ENCODE measurements at regions not wholly inside any gene's neighbourhood (a gene's known extent, or its start where the extent isn't known, plus 50 kb on each side); places are given as distances from the start of the nearest gene placed in this dataset.

GRCh38 chr4:160283081-160283480 is 1180.2 kb downstream of the RAPGEF2 start:
- no peak overlapping the region for H3K4me3 ChIP-seq
- ATAC-seq (ENCODE audit: insufficient number of reproducible peaks, low FRiP score, low read depth): no peak
- no peaks in the 10 kb centered on the region for H3K4me1 ChIP-seq (ENCODE audit: control insufficient read depth in 1 of 2, low read depth in 2 of 2)
- no peak overlapping the region for H3K27ac ChIP-seq
- no peak for DNase-seq (ENCODE audit: low spot score)
- no peaks in the 10 kb centered on the region for H3K9me3 ChIP-seq
- no peaks in the 10 kb centered on the region for H3K36me3 ChIP-seq
- TF ChIP-seq CTCF (IDR thresholded peaks at IDR 0.05): no peak
- no peaks in the 10 kb centered on the region for H3K27me3 ChIP-seq (replicated peaks; ENCODE audit: insufficient read depth)

- DNase-seq (ENCODE audit: low spot score) (no peak), ATAC-seq (ENCODE audit: insufficient number of reproducible peaks, low FRiP score, low read depth) (no peak)
- TF ChIP-seq CTCF (IDR thresholded peaks at IDR 0.05): no peak
- no peaks in the 10 kb centered on the region for H3K4me1 ChIP-seq (ENCODE audit: control insufficient read depth in 1 of 2, low read depth in 2 of 2)
- no peak overlapping the region for H3K27ac ChIP-seq
- no peaks in the 10 kb centered on the region for H3K9me3 ChIP-seq
- no peak overlapping the region for H3K4me3 ChIP-seq
- no peaks in the 10 kb centered on the region for H3K27me3 ChIP-seq (replicated peaks; ENCODE audit: insufficient read depth)
- H3K36me3 ChIP-seq: no peaks in the 10 kb centered on the region
Observed at GRCh38 chr4:160284516-160284915, 1181.6 kb downstream of the RAPGEF2 start.

- Histone ChIP-seq H3K27me3 (replicated peaks; ENCODE audit: insufficient read depth) (no peaks in the 10 kb centered on the region), H3K27ac (no peak overlapping the region), H3K4me3 (no peak overlapping the region), H3K36me3 (no peaks in the 10 kb centered on the region), H3K9me3 (no peaks in the 10 kb centered on the region), H3K4me1 (ENCODE audit: control insufficient read depth in 1 of 2, low read depth in 2 of 2) (no peaks in the 10 kb centered on the region)
- no peak for TF ChIP-seq CTCF (IDR thresholded peaks at IDR 0.05)
- ATAC-seq (ENCODE audit: insufficient number of reproducible peaks, low FRiP score, low read depth) (no peak), DNase-seq (ENCODE audit: low spot score) (no peak)
Observed at GRCh38 chr4:160286051-160286450, 1183.2 kb downstream of the RAPGEF2 start.

GRCh38 chr4:160296476-160296875 is 1193.6 kb downstream of the RAPGEF2 start:
- no peaks in the 10 kb centered on the region for H3K36me3 ChIP-seq

GRCh38 chr4:160299177-160299576 is 1196.3 kb downstream of the RAPGEF2 start:
- ATAC-seq (ENCODE audit: insufficient number of reproducible peaks, low FRiP score, low read depth) (no peak), DNase-seq (ENCODE audit: low spot score) (no peak)
- Histone ChIP-seq H3K4me3 (no peak overlapping the region), H3K4me1 (ENCODE audit: control insufficient read depth in 1 of 2, low read depth in 2 of 2) (no peaks in the 10 kb centered on the region), H3K27me3 (replicated peaks; ENCODE audit: insufficient read depth) (no peaks in the 10 kb centered on the region), H3K9me3 (no peaks in the 10 kb centered on the region), H3K36me3 (no peaks in the 10 kb centered on the region), H3K27ac (no peak overlapping the region)
- TF ChIP-seq CTCF (IDR thresholded peaks at IDR 0.05): no peak

More at GRCh38 chr4:160296476-160296875, 1193.6 kb downstream of the RAPGEF2 start:
- no peaks in the 10 kb centered on the region for H3K4me1 ChIP-seq (ENCODE audit: control insufficient read depth in 1 of 2, low read depth in 2 of 2)
- H3K27me3 ChIP-seq (replicated peaks; ENCODE audit: insufficient read depth): no peaks in the 10 kb centered on the region
- DNase-seq (ENCODE audit: low spot score): no peak
- no peak for ATAC-seq (ENCODE audit: insufficient number of reproducible peaks, low FRiP score, low read depth)
- no peak overlapping the region for H3K27ac ChIP-seq
- H3K4me3 ChIP-seq: no peak overlapping the region
- no peak for TF ChIP-seq CTCF (IDR thresholded peaks at IDR 0.05)
- H3K9me3 ChIP-seq: no peaks in the 10 kb centered on the region

Data from thoracic aorta (tissue), 2 donors.